HG02852 (cell line): ENCODE measurements at regions not wholly inside any gene's neighbourhood (a gene's known extent, or its start where the extent isn't known, plus 50 kb on each side); places are given as distances from the start of the nearest gene placed in this dataset.

Experiments used
- ATAC-seq: cut with Tn5 transposase; IDR thresholded peaks from one replicate; pipeline ENCODE4 v1.9.1; 2021; ENCODE audit warnings: mild to moderate bottlenecking, moderate library complexity; ENCODE audit not compliant: unreplicated experiment

DNA sequence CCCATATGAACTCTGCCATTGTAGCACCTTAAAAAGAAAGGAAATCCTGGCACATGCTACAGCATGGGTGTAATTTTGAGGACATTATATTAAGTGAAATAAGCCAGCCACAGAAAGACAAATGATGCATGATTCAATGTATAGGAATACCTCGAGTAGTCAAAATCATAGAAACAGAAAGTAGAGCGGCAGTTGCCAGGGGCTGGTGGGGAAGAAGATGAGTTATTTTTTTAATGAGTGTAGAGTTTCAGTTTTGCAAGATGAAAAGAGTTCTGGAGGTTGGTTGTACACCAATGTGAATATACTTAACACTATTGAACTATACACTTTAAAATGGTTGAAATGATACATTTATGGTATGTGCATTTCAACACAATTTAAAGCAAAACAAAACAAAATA, 133.0 kb downstream of the ZDHHC21 start:
- peak; percentile 79 for ATAC-seq

DNA sequence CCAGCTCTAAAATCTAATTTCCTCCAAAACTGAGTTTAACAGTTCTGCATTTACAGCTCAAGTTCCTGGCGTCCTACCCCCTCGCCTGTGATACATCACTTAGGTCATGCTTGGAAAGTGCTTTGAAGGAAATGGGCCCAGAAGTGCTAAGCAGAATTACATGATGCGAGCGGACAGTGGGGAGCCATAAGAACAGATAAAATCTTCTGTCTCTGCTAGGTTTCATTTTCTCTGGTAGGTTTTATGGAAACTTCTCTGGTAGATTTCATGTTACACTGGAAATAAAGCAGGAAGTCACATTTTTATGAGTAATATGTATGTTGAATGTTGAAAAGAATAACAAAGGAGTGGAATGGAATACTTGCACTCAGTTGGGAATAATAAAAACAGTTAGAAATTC, 138.3 kb downstream of the ZDHHC21 start:
- ATAC-seq = no peak

- no peak for ATAC-seq
Measured at GRCh38 chr9:14547245-14548060, 145.8 kb downstream of the ZDHHC21 start.

DNA sequence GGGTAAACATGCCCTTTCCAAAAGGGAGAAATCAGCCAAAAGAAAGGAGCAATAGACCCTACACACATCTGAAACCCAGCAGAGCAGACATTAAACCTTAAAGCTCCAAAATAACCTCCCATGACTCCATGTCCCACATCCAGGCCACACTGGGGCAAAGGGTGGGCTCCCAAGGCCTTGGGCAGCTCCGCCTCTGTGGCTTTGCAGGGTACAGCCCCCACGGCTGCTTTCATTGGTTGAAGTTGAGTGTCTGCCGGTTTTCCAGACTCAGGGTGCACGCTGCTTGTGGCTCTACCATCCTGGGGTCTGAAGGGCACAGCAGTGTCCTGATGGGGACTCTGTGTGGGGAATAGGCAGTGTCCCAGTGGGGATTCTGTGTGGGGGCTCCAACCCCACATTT, 146.5 kb downstream of the ZDHHC21 start:
- ATAC-seq = no peak

- no peak for ATAC-seq
Measured at GRCh38 chr9:14542071-14542470, 151.2 kb downstream of the ZDHHC21 start.

GRCh38 chr9:14538526-14538925, 154.7 kb downstream of the ZDHHC21 start:
- ATAC-seq = no peak

DNA sequence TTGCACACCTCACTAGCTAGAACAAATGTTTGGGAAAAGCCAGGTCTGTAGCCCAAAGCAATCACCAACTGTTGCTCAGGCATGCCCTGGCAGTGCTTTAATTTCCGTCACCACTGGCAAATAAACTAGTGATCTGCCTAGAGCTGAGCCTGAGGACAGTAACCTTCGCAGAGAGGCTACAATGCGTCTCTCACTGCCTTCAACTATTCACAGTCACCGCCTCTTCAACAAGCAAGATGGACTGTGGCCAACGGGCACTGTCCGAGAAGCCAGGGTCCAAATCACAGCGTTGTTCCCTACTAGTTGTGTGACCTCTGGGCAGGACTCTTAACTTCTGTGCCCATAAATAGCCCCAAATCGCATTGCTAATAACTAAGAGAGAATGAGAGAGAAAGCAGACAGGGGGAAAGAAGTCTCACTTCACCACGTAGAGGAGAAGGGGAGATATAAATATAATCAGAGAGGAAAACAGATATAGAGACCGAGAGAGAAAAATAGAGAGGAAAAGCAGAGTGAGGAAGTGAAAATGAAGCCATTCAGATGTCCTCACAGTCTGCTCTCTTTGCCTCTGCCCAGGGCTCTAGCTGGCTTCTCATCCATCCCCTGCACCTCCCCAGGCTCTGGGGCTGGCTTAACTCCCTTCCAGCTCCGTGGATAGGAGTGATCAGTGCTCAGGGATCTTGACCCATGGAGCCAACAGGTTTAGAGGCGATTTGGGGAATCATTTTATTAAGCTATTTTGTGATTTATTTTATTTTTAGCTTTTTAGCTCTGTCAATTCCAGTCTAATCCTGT, 157.9 kb downstream of the ZDHHC21 start:
- no peak for ATAC-seq

- no peak for ATAC-seq
Measured at GRCh38 chr9:14533867-14534640, 159.2 kb downstream of the ZDHHC21 start.

DNA sequence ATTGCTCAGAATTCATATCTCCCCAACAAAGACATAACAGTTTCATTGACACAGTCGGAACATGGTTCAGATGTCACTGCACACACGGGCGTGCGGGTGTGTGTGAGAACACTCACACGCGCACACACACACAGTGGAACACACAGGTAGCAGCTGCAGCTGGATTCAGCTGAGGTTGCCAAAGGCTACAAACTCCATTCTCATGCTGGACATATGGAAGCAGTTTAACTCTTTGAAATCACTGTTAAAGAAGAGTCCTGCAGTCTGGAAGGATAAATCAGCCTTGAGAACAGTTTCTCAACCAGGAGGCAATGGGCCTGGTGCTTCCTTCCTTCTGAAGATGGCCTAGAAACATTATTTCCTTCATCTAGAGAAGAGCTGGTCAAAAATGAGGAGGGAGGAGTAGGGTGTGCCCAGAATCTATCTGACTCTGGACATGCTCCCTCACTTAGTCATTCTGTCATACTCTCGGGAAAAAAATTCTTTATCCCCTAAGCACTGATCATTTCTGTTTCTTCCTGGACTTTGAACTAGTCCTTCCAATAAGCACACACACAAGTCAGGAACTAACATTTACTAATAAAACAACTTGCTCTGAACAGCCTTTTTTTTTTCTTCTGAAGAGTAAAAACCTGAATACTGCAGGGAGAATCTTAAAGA, 160.6 kb downstream of the ZDHHC21 start:
- ATAC-seq = no peak

GRCh38 chr9:14531341-14532269, 161.6 kb downstream of the ZDHHC21 start:
- no peak for ATAC-seq

- ATAC-seq = no peak
Measured at GRCh38 chr9:14530841-14531240, 162.4 kb downstream of the ZDHHC21 start.

DNA sequence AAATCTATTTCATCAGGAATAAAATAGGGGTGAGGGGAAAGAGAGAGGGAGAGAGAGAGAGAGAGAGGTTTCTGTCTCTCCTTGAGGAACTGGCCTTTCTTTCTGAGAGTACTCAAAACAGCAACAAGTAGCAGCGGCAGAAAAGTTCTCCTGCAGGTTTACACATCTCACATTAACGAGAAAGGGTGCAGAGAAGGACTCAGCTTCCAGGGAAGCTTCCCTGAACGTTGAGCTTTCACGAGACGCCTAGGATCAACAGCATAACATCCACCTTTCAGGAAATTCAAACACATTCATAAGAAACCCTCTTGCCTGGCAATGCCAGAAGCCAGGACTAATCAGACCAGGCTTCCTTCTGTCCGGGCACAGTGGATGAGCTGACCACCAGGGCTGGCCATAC, 162.9 kb downstream of the ZDHHC21 start:
- no peak for ATAC-seq

GRCh38 chr9:14529629-14530028, 163.6 kb downstream of the ZDHHC21 start:
- ATAC-seq = no peak

- no peak for ATAC-seq
Measured at GRCh38 chr9:14529054-14529453, 164.2 kb downstream of the ZDHHC21 start.

GRCh38 chr9:14526504-14526903, 166.7 kb downstream of the ZDHHC21 start:
- no peak for ATAC-seq

DNA sequence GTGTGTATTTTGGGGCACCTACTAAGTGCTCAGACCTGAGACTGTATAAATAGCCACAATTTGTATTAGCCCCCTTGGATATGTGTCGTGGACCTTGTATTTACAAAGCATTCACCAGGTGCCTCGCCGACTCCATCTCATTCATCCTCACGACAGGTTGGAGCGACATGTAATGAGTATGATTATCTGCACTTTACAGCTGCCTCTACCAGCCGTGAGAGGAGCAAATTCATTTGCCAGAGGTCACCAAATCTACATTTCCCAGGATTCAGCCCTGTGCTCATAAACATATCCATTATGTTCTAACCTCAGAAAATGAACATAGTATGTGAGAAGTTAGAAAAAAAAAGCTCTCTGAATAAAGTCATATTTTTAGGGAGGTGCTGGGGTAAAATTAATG, 167.4 kb downstream of the ZDHHC21 start:
- no peak for ATAC-seq

- no peak for ATAC-seq
Measured at GRCh38 chr9:14524873-14525515, 168.2 kb downstream of the ZDHHC21 start.

DNA sequence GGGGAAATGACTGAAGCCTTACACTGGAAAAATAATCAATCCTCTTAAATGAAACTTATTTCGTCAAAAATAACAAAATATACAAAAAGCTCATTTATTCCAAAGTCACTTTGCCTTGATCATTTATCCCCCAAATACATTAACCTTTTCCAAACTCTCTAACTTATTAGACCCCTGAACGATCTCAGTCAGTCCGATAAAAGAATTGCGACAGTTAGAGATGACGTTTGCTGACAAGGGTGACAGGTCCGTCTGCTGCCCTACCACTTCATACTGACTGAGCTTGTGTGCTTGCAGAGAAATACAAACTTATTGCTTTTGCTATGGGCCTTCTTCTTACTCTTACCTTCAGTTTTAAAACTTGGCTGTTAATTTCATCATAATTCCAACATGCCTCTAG, 169.7 kb downstream of the ZDHHC21 start:
- no peak for ATAC-seq

DNA sequence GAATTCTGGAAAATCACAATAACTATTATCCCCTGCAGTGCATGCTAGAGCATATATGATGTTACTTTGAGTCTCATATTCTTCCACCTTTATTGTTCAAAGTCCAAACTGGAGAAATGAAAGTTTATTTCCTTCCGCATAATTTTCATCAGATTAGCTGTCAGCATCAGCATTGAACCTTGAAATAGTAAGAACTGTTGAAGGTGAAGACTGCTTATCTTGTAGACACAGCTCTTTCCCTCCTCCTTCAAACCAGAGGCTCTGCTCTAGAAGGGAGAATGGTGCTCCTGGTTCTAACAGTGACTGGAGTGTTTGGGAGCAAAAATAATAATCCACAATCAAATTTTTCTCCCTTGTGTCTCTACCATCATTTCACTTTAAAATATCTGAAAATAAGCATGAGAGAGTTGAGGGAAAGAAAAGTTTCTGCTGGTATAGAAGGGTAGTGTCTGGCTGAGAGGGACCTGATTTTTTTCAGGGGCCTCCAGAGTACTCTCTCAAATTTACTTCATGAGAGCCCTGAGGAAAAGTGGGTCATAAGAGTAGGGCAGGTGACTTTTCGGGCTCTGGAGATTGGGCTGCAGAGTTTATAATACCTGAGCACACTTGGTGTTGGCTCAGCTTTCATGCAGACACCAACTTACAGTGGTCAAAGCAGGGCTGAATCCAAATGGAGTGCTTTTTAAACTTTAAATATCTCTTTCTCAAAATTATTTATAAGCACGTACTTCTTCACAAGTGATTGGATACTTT, 170.4 kb downstream of the ZDHHC21 start:
- no peak for ATAC-seq
